ENCODE measurements at regions not wholly inside any gene's neighbourhood (a gene's known extent, or its start where the extent isn't known, plus 50 kb on each side); places are given as distances from the start of the nearest gene placed in this dataset.

DNA sequence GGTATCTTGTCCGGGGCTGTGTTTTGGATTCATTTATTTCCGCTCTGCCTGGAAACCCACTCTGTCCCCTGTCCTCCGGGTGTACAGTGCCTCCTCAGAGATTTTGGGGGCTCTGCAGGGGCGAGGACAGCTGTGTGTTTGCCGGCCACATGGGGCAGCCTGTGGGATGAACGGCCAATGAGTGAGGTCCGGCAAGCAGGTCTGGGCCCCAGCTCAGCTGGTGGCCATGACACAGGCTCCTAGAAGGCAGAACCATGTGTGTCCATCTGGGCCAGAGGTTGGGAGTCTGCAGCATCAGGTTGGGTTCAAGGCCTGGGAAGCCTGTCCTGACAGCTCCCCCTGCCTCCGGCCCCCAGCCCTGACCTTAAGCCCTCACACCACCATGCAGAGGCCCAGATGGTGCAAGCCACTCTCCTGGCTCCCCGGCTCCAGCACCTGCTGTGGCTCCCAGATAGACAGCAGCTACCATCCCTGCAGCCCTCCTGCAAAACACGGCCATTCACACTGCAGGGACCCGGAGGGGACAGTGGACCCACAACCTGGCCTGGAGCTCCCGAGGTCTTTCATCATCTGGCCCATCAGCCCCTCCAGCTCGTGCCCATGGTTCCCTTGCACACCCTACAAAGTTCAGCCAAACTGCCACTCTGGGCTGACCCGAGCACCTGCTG is 220.1 kb upstream of the C14orf180 start:
- TF ChIP-seq REST (IDR thresholded peaks at IDR 0.05; ENCODE audit: insufficient read depth in 1 of 2, low read depth in 2 of 2, low read length in 2 of 2) (no peak), SIN3A (IDR thresholded peaks at IDR 0.05; ENCODE audit: borderline replicate concordance, insufficient read depth, low read length) (no peak), POLR2AphosphoS5 (IDR thresholded peaks at IDR 0.05; ENCODE audit: low read depth, low read length) (no peak), TAF1 (IDR thresholded peaks at IDR 0.05; ENCODE audit: borderline replicate concordance, insufficient read depth, low read length) (no peak), FOXP2 (optimal IDR thresholded peaks at IDR 0.05; ENCODE audit: borderline replicate concordance, extremely low read depth, extremely low read length, insufficient read depth) (no peak)
